Transverse colon (tissue), 3 donors: ENCODE measurements at regions not wholly inside any gene's neighbourhood (a gene's known extent, or its start where the extent isn't known, plus 50 kb on each side); places are given as distances from the start of the nearest gene placed in this dataset.

Experiments
- EP300 ChIP-seq: sonication (generic); formaldehyde crosslinking; IDR thresholded peaks from one replicate; pipeline ENCODE4 v1.6.1; 2017; ENCODE audit warnings: antibody characterized with exemption, low read depth
- POLR2AphosphoS5 ChIP-seq, 3 donors: sonication (generic); formaldehyde crosslinking; IDR thresholded peaks; one replicate each; pipeline ENCODE4 v1.6.1; 2016; ENCODE audit warnings: antibody characterized with exemption in 3 of 3

DNA sequence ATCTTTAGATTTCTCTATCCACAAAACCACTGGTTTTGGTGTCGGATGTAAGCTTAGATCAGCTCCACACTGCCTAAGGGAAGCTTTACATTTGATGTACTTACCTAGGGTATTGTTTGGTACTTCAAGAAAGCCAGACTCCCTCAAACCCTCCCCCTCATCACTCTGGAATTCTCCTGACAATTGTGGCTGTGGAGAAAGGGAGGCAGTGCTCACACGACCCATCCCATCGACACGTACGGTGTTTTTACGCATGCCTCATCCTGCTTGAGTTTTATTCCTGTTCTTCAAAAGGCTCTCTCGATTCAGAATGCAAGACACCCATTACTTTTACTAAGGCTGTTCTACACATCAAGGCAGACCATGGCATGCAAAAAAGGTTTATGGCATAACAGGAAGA, 67.3 kb upstream of the ONECUT1 start:
- TF ChIP-seq POLR2AphosphoS5 (IDR thresholded peaks at IDR 0.05) (no peak), EP300 (no peak)
